Caco-2 (cell line): ENCODE measurements at regions not wholly inside any gene's neighbourhood (a gene's known extent, or its start where the extent isn't known, plus 50 kb on each side); places are given as distances from the start of the nearest gene placed in this dataset.

Experiments
- BruUV-seq: library from RNA; stranded (reverse); fragments of 400-500 nt; replicated peaks from 2 replicates; lab custom pipeline; 2021; lab: Mats Ljungman, UMichigan
- CTCF ChIA-PET: fragments of 300-600 bp; sonication (Branson Sonifier 250); formaldehyde crosslinking; loops from one replicate; lab custom pipeline; 2022; ENCODE audit warnings: antibody characterized with exemption; lab: Charles Lee
- POLR2A ChIA-PET: fragments of 300-600 bp; sonication (Branson Sonifier 250); formaldehyde crosslinking; loops from one replicate; lab custom pipeline; 2022; ENCODE audit warnings: antibody characterized with exemption; lab: Charles Lee
- DNase-seq, 2 experiments: peaks; one replicate each; pipeline versions ENCODE4 v3.0.0 to v3.0.0-alpha.2; 2020 to 2022
- H3K27me3 ChIP-seq: replicated peaks from 2 replicates; pipeline ENCODE4 v1.6.0; 2011; ENCODE audit warnings: low read length; ENCODE audit not compliant: control insufficient read depth, insufficient read depth
- H3K36me3 ChIP-seq: 2 replicates; pipeline ENCODE4 v1.5.1; 2011; ENCODE audit warnings: low read length; ENCODE audit not compliant: control insufficient read depth, insufficient read depth
- H3K4me1 ChIP-seq: fragments of 250-450 bp; sonication (Bioruptor Pico); 2 replicates; pipeline ENCODE4 v1.5.1; 2020; ENCODE audit warnings: mild to moderate bottlenecking
- H3K4me3 ChIP-seq: 2 replicates; pipeline ENCODE4 v1.5.1; 2011; ENCODE audit warnings: low read depth, mild to moderate bottlenecking, control low read depth, low read length
- H3K9me3 ChIP-seq: fragments of 250-450 bp; sonication (Bioruptor Pico); 2 replicates; pipeline ENCODE4 v1.5.1; 2020; ENCODE audit warnings: mild to moderate bottlenecking, moderate library complexity
- H3K27ac Mint-ChIP-seq: one replicate; pipeline ENCODE4 v1.8.0; 2022; ENCODE audit warnings: mixed read lengths; ENCODE audit not compliant: unreplicated experiment
- H3K27me3 Mint-ChIP-seq: one replicate; pipeline ENCODE4 v1.8.0; 2022; ENCODE audit warnings: mixed read lengths; ENCODE audit not compliant: insufficient read depth, unreplicated experiment
- H3K36me3 Mint-ChIP-seq: one replicate; pipeline ENCODE4 v1.8.0; 2022; ENCODE audit warnings: mild to moderate bottlenecking, mixed read lengths; ENCODE audit not compliant: insufficient read depth, unreplicated experiment
- H3K4me1 Mint-ChIP-seq: one replicate; pipeline ENCODE4 v1.8.0; 2022; ENCODE audit warnings: low read depth, mixed read lengths; ENCODE audit not compliant: unreplicated experiment
- H3K4me3 Mint-ChIP-seq: one replicate; pipeline ENCODE4 v1.8.0; 2022; ENCODE audit warnings: mild to moderate bottlenecking, moderate library complexity, mixed read lengths; ENCODE audit not compliant: unreplicated experiment
- H3K9me3 Mint-ChIP-seq: one replicate; pipeline ENCODE4 v1.8.0; 2022; ENCODE audit warnings: mixed read lengths; ENCODE audit not compliant: unreplicated experiment
- CTCF ChIP-seq, 2 experiments: fragments of 200-600 bp in 1 of 2; IDR thresholded peaks; 1 replicate in 1 of 2; 2 replicates in 1 of 2; pipeline versions ENCODE4 v1.5.1 to v1.8.0; 2011 to 2022; ENCODE audit warnings: antibody characterized with exemption in 1 of 2, control low read depth in 1 of 2, inconsistent platforms in 1 of 2, low read depth in 1 of 2, low read length in 1 of 2, mild to moderate bottlenecking in 1 of 2, moderate library complexity in 1 of 2; ENCODE audit not compliant: insufficient read depth in 1 of 2, severe bottlenecking in 1 of 2, unreplicated experiment in 1 of 2
- intact Hi-C: fragments of 100-400 bp; cut with micrococcal nuclease; formaldehyde crosslinking; loops from one replicate; pipeline ENCODE4 v1.10.0; 2022; ENCODE audit not compliant: unreplicated experiment

- ChIA-PET CTCF (no interaction called here), POLR2A (no interaction called here)
- no peaks in the 10 kb centered on the region for H3K4me1 Mint-ChIP-seq
- no peak for TF ChIP-seq CTCF (IDR thresholded peaks at IDR 0.05; ENCODE audit: insufficient read depth in 1 of 2, low read depth in 1 of 2, low read length in 1 of 2, severe bottlenecking in 1 of 2, unreplicated experiment in 1 of 2)
- H3K4me3 Mint-ChIP-seq: no peak overlapping the region
- no peak for DNase-seq
- H3K9me3 ChIP-seq: no peaks in the 10 kb centered on the region
- H3K27ac Mint-ChIP-seq: no peak overlapping the region
- no TSS peak for BruUV-seq
- H3K27me3 ChIP-seq: no peaks in the 10 kb centered on the region
- H3K36me3 Mint-ChIP-seq: no peaks in the 10 kb centered on the region
- intact Hi-C loops: loop anchor here (1.0 kb wide), 1 partner anchor 25 kb away; no protein-coding TSS in a partner anchor
- no peak overlapping the region for H3K4me3 ChIP-seq
- H3K9me3 Mint-ChIP-seq: no peaks in the 10 kb centered on the region
- no peaks in the 10 kb centered on the region for H3K36me3 ChIP-seq
- H3K27me3 Mint-ChIP-seq: peaks cover 4% of the 10 kb centered on the region
- H3K4me1 ChIP-seq: no peaks in the 10 kb centered on the region
Measured at GRCh38 chr5:27325513-27325912, 287.1 kb upstream of the CDH9 start.

GRCh38 chr5:27318701-27319100, 280.3 kb upstream of the CDH9 start:
- Mint-ChIP-seq H3K27ac (no peak overlapping the region), H3K36me3 (no peaks in the 10 kb centered on the region), H3K27me3 (no peaks in the 10 kb centered on the region), H3K4me1 (no peaks in the 10 kb centered on the region), H3K4me3 (no peak overlapping the region), H3K9me3 (no peaks in the 10 kb centered on the region)
- Histone ChIP-seq H3K27me3 (no peaks in the 10 kb centered on the region), H3K36me3 (no peaks in the 10 kb centered on the region), H3K4me3 (no peak overlapping the region), H3K4me1 (no peaks in the 10 kb centered on the region), H3K9me3 (no peaks in the 10 kb centered on the region)
- CTCF ChIA-PET: no interaction called here
- no TSS peak for BruUV-seq
- no peak for DNase-seq
- no peak for TF ChIP-seq CTCF (IDR thresholded peaks at IDR 0.05; ENCODE audit: insufficient read depth in 1 of 2, low read depth in 1 of 2, low read length in 1 of 2, severe bottlenecking in 1 of 2, unreplicated experiment in 1 of 2)
- intact Hi-C loops: no loop called here
- POLR2A ChIA-PET: no interaction called here

GRCh38 chr5:27316271-27316650, 277.9 kb upstream of the CDH9 start:
- no peak overlapping the region for H3K27ac Mint-ChIP-seq
- intact Hi-C loops: no loop called here
- DNase-seq: no peak
- no peak for TF ChIP-seq CTCF (IDR thresholded peaks at IDR 0.05; ENCODE audit: insufficient read depth in 1 of 2, low read depth in 1 of 2, low read length in 1 of 2, severe bottlenecking in 1 of 2, unreplicated experiment in 1 of 2)
- H3K27me3 ChIP-seq: no peaks in the 10 kb centered on the region
- POLR2A ChIA-PET: no interaction called here
- H3K9me3 Mint-ChIP-seq: no peaks in the 10 kb centered on the region
- H3K4me3 Mint-ChIP-seq: no peak overlapping the region
- no peaks in the 10 kb centered on the region for H3K4me1 Mint-ChIP-seq
- H3K27me3 Mint-ChIP-seq: no peaks in the 10 kb centered on the region
- no peak overlapping the region for H3K4me3 ChIP-seq
- no TSS peak for BruUV-seq
- H3K36me3 ChIP-seq: no peaks in the 10 kb centered on the region
- no peaks in the 10 kb centered on the region for H3K36me3 Mint-ChIP-seq
- H3K9me3 ChIP-seq: no peaks in the 10 kb centered on the region
- CTCF ChIA-PET: no interaction called here
- H3K4me1 ChIP-seq: no peaks in the 10 kb centered on the region
